ENCODE measurements at regions not wholly inside any gene's neighbourhood (a gene's known extent, or its start where the extent isn't known, plus 50 kb on each side); places are given as distances from the start of the nearest gene placed in this dataset.

- intact Hi-C loops (cut with DNase I): no loop called here
- no peak overlapping the region for H3K27ac ChIP-seq
- H3K4me1 ChIP-seq (ENCODE audit: insufficient read depth): no peaks in the 10 kb centered on the region
- no peaks in the 10 kb centered on the region for H3K9me3 ChIP-seq
- 83 to 95% (median 87%) methylated on average over 4 of the region's 4 CpGs for WGBS, 3 donors
- no peak for DNase-seq
- TF ChIP-seq CTCF (IDR thresholded peaks at IDR 0.05): no peak
- TF ChIP-seq POLR2A (IDR thresholded peaks at IDR 0.05): no peak
- TF ChIP-seq EP300 (IDR thresholded peaks at IDR 0.05): no peak
- no peaks in the 10 kb centered on the region for H3K36me3 ChIP-seq
- no peaks in the 10 kb centered on the region for H3K27me3 ChIP-seq
- H3K4me3 ChIP-seq: no peak overlapping the region
Observed at GRCh38 chr17:72441909-72442308, 321.1 kb downstream of the SOX9 start.

- H3K4me3 ChIP-seq: no peak overlapping the region
- DNase-seq: no peak
- WGBS, 3 donors: 73 to 79% (median 77%) methylated on average over 9 of the region's 9 CpGs
- H3K9me3 ChIP-seq: no peaks in the 10 kb centered on the region
- no peaks in the 10 kb centered on the region for H3K36me3 ChIP-seq
- H3K27ac ChIP-seq: no peak overlapping the region
- H3K27me3 ChIP-seq: no peaks in the 10 kb centered on the region
- intact Hi-C loops (cut with DNase I): no loop called here
- H3K4me1 ChIP-seq (ENCODE audit: insufficient read depth): no peaks in the 10 kb centered on the region
- TF ChIP-seq POLR2A (IDR thresholded peaks at IDR 0.05) (no peak), CTCF (IDR thresholded peaks at IDR 0.05) (no peak), EP300 (IDR thresholded peaks at IDR 0.05) (no peak)
Observed at GRCh38 chr17:72444517-72445054, 323.8 kb downstream of the SOX9 start.

- no peak overlapping the region for H3K27ac ChIP-seq
- intact Hi-C loops (cut with DNase I): no loop called here
- no peak for TF ChIP-seq EP300 (IDR thresholded peaks at IDR 0.05)
- no peak for TF ChIP-seq CTCF (IDR thresholded peaks at IDR 0.05)
- no peak for TF ChIP-seq POLR2A (IDR thresholded peaks at IDR 0.05)
Observed at GRCh38 chr17:72445055-72445991, 324.5 kb downstream of the SOX9 start.

GRCh38 chr17:72446118-72446517, 325.3 kb downstream of the SOX9 start:
- DNase-seq: no peak
- intact Hi-C loops (cut with DNase I): no loop called here
- no peak overlapping the region for H3K4me3 ChIP-seq
- no peaks in the 10 kb centered on the region for H3K4me1 ChIP-seq (ENCODE audit: insufficient read depth)
- H3K27me3 ChIP-seq: no peaks in the 10 kb centered on the region
- H3K27ac ChIP-seq: no peak overlapping the region
- WGBS, 3 donors: 89 to 94% (median 89%) methylated on average over 6 of the region's 6 CpGs
- no peaks in the 10 kb centered on the region for H3K9me3 ChIP-seq
- TF ChIP-seq CTCF (IDR thresholded peaks at IDR 0.05) (no peak), POLR2A (IDR thresholded peaks at IDR 0.05) (no peak), EP300 (IDR thresholded peaks at IDR 0.05) (no peak)
- H3K36me3 ChIP-seq: no peaks in the 10 kb centered on the region

More at GRCh38 chr17:72445055-72445991, 324.5 kb downstream of the SOX9 start:
- no peaks in the 10 kb centered on the region for H3K27me3 ChIP-seq
- no peaks in the 10 kb centered on the region for H3K36me3 ChIP-seq
- DNase-seq: no peak
- 88 to 90% (median 89%) methylated on average over 26 of the region's 26 CpGs for WGBS, 3 donors
- H3K4me1 ChIP-seq (ENCODE audit: insufficient read depth): no peaks in the 10 kb centered on the region
- no peak overlapping the region for H3K4me3 ChIP-seq
- no peaks in the 10 kb centered on the region for H3K9me3 ChIP-seq

Measured in ovary (tissue), 7 donors.